ENCODE measurements at regions not wholly inside any gene's neighbourhood (a gene's known extent, or its start where the extent isn't known, plus 50 kb on each side); places are given as distances from the start of the nearest gene placed in this dataset.
"Not testable (repeated sequence)": the region's sequence is repeated elsewhere in the genome, so short reads cannot be mapped to it uniquely, and the experiment has no call there.

- DNase-seq: no peak
Measured at GRCh38 chr19:32058131-32058530, 287.3 kb upstream of the ZNF507 start.

DNA sequence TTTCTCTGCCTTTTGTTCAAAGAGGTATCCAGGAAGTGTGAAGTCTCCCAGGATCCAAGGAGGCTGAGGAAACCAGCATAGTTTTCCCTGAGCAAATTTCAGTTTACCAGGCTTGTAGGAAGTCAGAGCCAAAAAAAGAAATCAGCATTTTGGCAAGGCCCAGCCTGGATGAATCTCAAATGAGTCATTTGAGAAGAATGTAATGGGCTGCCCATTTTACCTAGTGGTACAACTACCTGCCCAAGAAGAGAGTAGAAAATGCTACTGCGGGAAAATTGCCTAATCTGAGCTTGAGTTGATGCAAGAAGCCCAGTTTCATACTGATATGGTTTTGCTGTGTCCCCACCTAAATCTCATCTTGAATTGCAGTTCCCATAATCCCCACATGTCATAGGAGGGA, 284.1 kb upstream of the ZNF507 start:
- DNase-seq: no peak

DNA sequence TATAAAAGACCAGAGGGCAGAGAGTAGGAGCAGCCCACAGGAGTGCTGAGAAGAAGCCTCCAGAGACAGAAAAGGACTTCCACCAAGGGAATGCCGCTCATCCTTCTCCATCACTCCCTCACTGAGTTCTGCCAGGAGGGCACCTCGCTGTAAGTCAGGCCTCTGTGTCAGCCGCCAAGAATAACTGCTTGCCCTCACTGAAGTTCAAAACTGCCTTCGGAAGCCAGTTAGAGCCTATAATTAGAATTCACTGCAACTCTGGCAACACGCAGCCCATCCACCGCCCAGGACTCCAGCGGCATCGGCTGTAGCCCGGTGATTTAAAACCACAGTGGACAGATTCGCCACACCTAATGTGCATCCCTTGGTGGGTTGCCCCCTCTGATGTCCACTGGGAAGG, 281.8 kb upstream of the ZNF507 start:
- DNase-seq: no peak

DNA sequence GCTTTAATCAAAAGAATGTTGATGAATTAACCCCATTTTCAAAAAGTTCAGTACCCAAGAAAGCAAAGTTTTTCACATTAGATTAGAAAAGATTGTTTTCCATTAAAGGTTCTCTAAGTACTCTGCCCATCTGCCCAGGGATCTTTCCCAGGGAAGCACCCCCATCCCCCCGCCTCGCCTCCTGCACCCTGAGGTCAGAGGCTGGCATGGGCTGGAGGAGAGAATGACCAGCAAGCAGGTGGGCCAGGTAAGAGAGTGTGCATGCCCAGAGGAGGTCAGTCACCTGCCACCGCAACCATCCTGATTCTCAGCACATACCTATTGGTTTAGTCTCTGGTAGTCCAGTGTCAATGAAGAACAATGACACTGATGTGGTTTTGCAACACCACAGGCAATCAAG, 279.4 kb upstream of the ZNF507 start:
- no peak for DNase-seq

GRCh38 chr19:32067685-32068084, 277.7 kb upstream of the ZNF507 start:
- no peak for DNase-seq

GRCh38 chr19:32068793-32069192, 276.6 kb upstream of the ZNF507 start:
- DNase-seq: no peak

DNA sequence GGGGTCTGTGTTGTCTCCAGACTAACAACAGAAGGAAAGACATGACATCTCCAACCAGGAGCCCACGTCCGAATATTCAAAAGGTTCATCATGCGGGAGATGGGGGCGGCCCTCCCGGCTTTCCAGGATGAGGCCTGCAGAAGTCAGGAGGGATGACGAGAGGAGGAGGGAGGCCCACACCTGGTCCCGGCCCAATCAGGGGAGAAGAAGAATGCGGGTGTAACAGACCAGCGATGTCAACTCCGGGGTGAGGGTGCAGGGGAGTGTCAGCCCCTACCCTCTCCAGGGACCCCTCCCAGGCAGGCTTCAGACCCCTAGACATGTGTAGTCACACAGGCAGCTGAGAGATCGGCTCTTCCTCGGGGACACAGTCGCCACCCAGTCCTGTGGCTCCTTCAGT, 275.3 kb upstream of the ZNF507 start:
- DNase-seq: no peak

DNA sequence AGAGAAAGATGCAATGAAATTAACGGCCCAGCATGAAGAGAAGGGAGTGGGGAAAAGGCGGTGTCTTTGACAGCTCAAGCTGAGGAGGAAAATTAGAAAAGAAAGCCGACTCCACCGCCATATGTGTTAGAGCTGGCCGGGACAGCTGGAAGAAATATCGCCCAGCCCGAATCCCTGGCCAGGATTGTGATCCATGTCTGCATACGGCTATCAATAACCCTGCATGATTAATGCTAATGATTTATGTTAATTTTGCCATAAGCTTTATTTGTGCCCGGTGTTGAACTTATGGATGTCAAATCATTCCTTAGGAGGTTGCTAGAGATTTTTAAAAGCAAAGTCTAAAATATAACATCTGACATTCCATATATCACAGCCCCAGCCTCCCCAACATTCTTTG, 263.4 kb upstream of the ZNF507 start:
- DNase-seq: no peak

DNA sequence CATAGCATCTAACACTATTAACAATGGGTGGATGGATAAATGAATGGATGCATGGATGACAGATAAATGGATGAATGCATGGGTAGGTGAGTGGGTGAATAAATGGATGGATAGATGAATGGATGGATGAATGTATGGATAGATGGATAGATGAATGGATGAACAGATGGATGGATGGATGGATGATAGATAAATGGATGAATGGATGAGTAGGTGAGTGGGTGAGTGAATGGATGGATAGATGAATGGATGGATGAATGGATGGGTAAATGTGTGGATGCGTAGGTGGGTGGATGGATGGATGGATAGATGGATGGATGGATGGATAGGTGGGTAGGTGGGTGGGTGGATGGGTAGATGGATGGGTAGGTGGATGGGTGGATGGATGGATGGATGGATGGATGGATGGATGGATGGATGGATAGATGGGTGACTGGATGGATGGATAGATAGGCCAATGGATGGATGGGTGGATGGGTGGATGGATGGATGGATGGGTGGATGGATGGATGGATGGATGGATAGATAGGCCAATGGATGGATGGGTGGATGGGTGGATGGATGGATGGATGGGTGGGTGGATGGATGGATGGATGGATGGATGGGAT, 260.6 kb upstream of the ZNF507 start:
- DNase-seq: not testable (repeated sequence)

- no peak for DNase-seq
Measured at GRCh38 chr19:32091241-32091640, 254.2 kb upstream of the ZNF507 start.

- DNase-seq: no peak
Measured at GRCh38 chr19:32097011-32097410, 248.4 kb upstream of the ZNF507 start.

- DNase-seq: no peak
Measured at GRCh38 chr19:32097620-32098019, 247.8 kb upstream of the ZNF507 start.

- DNase-seq: no peak
Measured at GRCh38 chr19:32098968-32099367, 246.4 kb upstream of the ZNF507 start.

- DNase-seq: no peak
Measured at GRCh38 chr19:32101206-32101605, 244.2 kb upstream of the ZNF507 start.

DNA sequence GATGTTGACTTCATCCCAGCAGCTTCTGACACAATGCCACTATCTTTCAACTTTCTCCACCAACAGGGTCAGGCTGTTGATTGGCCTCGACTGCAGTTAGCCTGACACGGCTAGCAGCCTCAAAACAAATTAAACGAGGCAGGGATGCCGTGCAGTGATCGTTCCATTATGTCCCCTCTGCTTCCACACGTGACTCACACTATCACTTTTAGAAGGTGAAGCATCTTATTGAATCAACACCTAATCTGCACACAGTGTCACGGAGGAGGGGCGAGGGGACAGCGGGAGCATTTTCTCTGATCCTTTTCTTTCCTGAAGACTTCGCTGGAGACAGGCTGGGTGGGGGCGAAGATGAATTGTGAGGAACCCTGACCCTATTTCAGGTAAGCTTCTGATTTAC, 241.9 kb upstream of the ZNF507 start:
- no peak for DNase-seq

GRCh38 chr19:32104153-32104849, 241.1 kb upstream of the ZNF507 start:
- DNase-seq: no peak

GRCh38 chr19:32104850-32105235, 240.6 kb upstream of the ZNF507 start:
- DNase-seq: no peak

- DNase-seq: no peak
Measured at GRCh38 chr19:32105527-32106310, 239.7 kb upstream of the ZNF507 start.

- no peak for DNase-seq
Measured at GRCh38 chr19:32122258-32122657, 223.2 kb upstream of the ZNF507 start.

GRCh38 chr19:32123355-32123940, 222.0 kb upstream of the ZNF507 start:
- DNase-seq: no peak

DNA sequence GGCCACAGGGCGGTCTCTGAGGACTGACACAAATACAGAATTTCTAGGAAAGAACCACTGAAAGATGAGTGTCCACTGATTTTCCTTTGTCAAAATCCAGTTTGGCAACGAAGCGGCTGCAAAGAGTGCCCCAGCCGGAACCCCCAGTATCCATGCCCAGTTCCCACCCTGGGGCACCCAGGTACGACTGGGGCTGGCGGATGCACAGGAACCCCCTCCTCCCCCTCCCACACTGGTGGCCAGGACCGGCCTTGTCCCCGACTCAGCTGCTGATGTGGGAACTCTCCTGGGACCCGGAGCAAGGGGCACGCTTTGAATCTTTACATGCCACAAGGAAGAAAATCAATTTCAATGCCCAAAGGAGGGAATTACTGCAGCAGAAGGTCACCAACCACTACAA, 220.8 kb upstream of the ZNF507 start:
- no peak for DNase-seq

DNA sequence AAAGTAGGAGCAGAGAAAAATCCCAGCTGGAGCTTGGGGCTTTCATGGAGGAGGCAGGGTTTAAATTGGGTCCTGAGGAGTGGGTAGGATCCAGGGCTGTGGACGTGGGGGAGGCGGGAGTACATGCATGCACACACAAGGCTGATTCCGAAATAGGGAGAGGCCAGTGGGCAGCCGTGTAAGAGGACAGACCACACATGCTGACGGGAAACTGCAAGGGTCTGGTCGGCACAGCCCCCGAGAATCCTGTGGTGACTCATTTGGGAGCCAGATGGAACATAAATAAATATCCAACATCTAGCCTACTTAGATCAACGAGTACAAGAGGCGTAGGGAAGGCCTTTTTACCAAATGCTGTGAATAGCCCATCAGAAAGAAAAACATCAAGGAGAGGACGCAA, 216.3 kb upstream of the ZNF507 start:
- no peak for DNase-seq

DNA sequence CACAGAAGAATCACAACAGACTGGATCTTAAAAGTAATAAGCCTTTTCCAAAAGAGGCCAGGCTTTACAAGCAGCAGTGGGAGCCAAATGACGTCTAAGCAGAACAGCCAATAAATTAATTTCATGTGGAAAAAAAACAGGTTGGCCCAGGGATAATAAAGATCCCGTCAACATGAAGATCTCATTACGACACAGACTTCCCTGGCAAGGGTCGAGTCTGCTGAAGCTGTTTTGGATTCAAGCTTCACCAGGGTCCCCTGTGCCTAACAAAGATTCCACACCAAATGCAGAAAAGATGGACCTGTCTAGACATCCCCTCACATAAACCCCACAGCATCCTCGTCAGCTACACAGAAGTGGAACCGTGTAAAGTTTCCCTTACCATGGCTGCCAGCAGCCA, 215.1 kb upstream of the ZNF507 start:
- DNase-seq: no peak

DNA sequence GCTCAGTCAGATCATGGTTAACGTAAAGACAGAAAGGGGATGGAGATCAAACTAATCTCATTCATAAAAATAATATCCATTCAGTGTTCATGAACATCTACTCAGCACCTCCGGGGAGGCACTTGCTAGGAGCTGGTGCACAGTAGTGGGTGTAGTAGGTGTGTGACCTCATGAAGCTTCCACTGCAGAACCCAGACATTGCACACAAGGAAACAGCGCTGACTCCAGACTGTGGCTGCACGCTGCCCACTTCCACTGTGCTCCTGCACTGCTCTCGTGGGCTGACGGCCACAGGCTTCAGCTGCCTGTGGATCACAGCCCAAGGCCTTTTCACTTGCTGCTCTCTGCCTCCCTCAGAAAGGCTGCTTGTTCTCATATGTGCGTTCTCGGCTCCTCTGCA, 214.4 kb upstream of the ZNF507 start:
- no peak for DNase-seq
